ENCODE measurements at regions not wholly inside any gene's neighbourhood (a gene's known extent, or its start where the extent isn't known, plus 50 kb on each side); places are given as distances from the start of the nearest gene placed in this dataset.
"Not testable (repeated sequence)": the region's sequence is repeated elsewhere in the genome, so short reads cannot be mapped to it uniquely, and the experiment has no call there.

DNA sequence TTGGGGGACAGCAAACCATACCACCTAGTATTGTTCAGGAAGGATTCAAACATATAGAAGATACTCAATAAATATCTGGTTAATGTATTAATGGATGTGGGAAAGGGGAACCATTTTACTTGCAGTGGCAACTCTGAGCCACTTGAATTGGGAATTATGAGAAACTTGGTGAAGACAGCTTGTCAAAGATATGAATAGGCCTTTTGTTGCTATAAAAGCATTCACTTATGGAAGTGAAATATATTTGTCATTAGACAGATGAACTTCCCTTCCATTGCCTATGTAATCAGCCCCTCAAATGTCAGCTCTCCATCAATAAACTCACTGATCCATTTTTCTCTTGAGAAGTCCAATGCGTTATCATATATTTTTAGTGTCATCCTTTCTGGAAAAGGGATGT lies 56.1 kb downstream of the GPR85 start:
- no peak for ATAC-seq
- intact Hi-C loops (cut with DNase I, micrococcal nuclease) = no loop called here

GRCh38 chr7:113026941-113027340 lies 59.7 kb downstream of the GPR85 start:
- DNase-seq = no peak
- no peaks in the 10 kb centered on the region for H3K9me3 ChIP-seq
- no peak overlapping the region for H3K4me3 ChIP-seq
- TF ChIP-seq CTCF (IDR thresholded peaks at IDR 0.05) = no peak
- no peaks in the 10 kb centered on the region for H3K36me3 ChIP-seq (ENCODE audit: low read depth)
- no peak for ATAC-seq
- no peaks in the 10 kb centered on the region for H3K4me1 ChIP-seq (ENCODE audit: low read depth)
- intact Hi-C loops (cut with DNase I, micrococcal nuclease) = no loop called here

More for the DNA sequence above, 56.1 kb downstream of the GPR85 start:
- no peaks in the 10 kb centered on the region for H3K9me3 ChIP-seq
- no peaks in the 10 kb centered on the region for H3K4me1 ChIP-seq (ENCODE audit: low read depth)
- no peak for TF ChIP-seq CTCF (IDR thresholded peaks at IDR 0.05)
- no peak for DNase-seq
- no peak overlapping the region for H3K4me3 ChIP-seq
- H3K36me3 ChIP-seq (ENCODE audit: low read depth) = no peaks in the 10 kb centered on the region

DNA sequence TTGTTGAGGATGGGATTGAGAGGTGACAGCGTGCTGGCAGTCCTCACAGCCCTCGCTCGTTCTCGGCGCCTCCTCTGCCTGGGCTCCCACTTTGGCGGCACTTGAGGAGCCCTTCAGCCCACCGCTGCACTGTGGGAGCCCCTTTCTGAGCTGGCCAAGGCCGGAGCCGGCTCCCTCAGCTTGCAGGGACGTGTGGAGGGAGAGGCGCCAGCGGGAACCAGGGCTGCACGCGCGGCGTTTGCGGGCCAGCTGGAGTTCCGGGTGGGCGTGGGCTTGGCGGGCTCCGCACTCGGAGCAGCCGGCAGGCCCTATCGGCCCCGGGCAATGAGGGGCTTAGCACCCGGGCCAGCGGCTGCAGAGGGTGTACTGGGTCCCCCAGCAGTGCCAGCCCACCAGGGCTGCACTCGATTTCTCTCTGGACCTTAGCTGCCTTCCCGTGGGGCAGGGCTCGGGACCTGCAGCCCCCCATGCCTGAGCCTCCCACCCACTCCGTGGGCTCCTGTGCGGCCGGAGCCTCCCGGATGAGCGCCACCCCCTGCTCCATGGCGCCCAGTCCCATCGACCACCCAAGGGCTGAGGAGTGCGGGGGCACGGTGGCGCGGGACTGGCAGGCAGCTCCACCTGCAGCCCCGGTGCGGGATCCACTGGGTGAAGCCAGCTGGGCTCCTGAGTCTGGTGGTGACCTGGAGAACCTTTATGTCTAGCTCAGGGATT lies 69.3 kb downstream of the GPR85 start:
- DNase-seq; H3K36me3 ChIP-seq (ENCODE audit: low read depth); H3K4me3 ChIP-seq; ATAC-seq; intact Hi-C loops (cut with DNase I, micrococcal nuclease); H3K9me3 ChIP-seq; H3K4me1 ChIP-seq (ENCODE audit: low read depth): not testable (repeated sequence)

- Histone ChIP-seq H3K9me3 (no peaks in the 10 kb centered on the region), H3K36me3 (ENCODE audit: low read depth) (no peaks in the 10 kb centered on the region), H3K4me3 (no peak overlapping the region), H3K4me1 (ENCODE audit: low read depth) (no peaks in the 10 kb centered on the region)
- DNase-seq (no peak), ATAC-seq (no peak)
- TF ChIP-seq CTCF (IDR thresholded peaks at IDR 0.05) = no peak
- intact Hi-C loops (cut with DNase I, micrococcal nuclease) = no loop called here
Observed at GRCh38 chr7:113015034-113015645, 71.5 kb downstream of the GPR85 start.

DNA sequence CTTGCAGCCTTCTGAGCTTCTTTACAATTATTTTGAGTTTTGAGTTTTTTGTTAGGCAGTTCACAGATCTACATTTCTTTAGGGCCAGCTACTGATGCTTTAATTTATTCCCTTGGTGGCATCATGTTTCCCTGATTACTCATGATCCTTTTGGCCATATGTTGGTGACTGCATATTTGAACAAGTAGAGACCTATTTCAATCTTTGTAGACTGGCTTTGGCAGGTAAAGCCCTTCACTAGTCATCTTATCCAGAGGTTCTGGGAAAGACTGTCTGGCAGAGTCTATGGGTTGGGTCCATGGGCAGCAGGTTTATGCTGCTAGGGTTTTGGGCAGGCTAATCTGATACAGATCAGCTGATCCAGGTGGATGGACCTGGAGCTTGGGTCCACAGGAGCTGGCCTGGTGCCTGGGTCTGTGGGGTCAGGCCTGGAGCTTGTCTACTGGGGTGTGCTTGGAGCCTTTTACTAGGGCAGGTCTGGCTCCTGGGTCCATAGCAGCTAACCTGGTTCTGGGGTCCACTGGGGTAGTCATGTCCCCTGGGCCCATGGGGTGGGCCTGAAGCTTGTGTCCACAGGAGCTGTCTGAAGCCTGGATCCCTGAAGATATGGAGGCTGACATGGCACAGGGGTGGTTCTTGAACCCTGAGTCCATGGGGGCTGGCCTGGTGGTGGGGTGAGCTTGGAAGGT lies 72.7 kb downstream of the GPR85 start:
- H3K4me1 ChIP-seq (ENCODE audit: low read depth) = no peaks in the 10 kb centered on the region
- no peaks in the 10 kb centered on the region for H3K9me3 ChIP-seq
- no peaks in the 10 kb centered on the region for H3K36me3 ChIP-seq (ENCODE audit: low read depth)
- H3K4me3 ChIP-seq = no peak overlapping the region
- TF ChIP-seq CTCF (IDR thresholded peaks at IDR 0.05) = no peak
- ATAC-seq (no peak), DNase-seq (no peak)
- intact Hi-C loops (cut with DNase I, micrococcal nuclease) = no loop called here

GRCh38 chr7:113012862-113013261 lies 73.8 kb downstream of the GPR85 start:
- ATAC-seq; H3K36me3 ChIP-seq (ENCODE audit: low read depth); H3K4me1 ChIP-seq (ENCODE audit: low read depth); H3K4me3 ChIP-seq; DNase-seq; H3K9me3 ChIP-seq; intact Hi-C loops (cut with DNase I, micrococcal nuclease): not testable (repeated sequence)

All from mucosa of descending colon (tissue), 3 donors.